ENCODE measurements at regions not wholly inside any gene's neighbourhood (a gene's known extent, or its start where the extent isn't known, plus 50 kb on each side); places are given as distances from the start of the nearest gene placed in this dataset.
A peak's percentile ranks its signal among the peaks of the same experiment; 100 is the strongest.

- no peaks in the 10 kb centered on the region for H3K9me3 Mint-ChIP-seq
- H3K27me3 Mint-ChIP-seq (ENCODE audit: low read depth) = peaks cover 14% of the 10 kb centered on the region
- peaks cover 31% of the 10 kb centered on the region for H3K4me1 Mint-ChIP-seq
- peak overlapping the region in 2 of 3 experiments; percentile 82 to 84 for H3K27ac Mint-ChIP-seq
- TF ChIP-seq CTCF (IDR thresholded peaks at IDR 0.05; ENCODE audit: unreplicated experiment in 3 of 3) = peak in 1 of 3 experiments; percentile 23
- no peak overlapping the region for H3K4me3 Mint-ChIP-seq
- no peaks in the 10 kb centered on the region for H3K36me3 Mint-ChIP-seq (ENCODE audit: low read depth)
Measured at GRCh38 chr10:28797904-28798371, 120.6 kb downstream of the BAMBI start.

GRCh38 chr10:28798428-28798955 lies 121.2 kb downstream of the BAMBI start:
- TF ChIP-seq CTCF (IDR thresholded peaks at IDR 0.05; ENCODE audit: unreplicated experiment in 3 of 3) = no peak
- H3K4me1 Mint-ChIP-seq = peaks cover 31% of the 10 kb centered on the region
- H3K4me3 Mint-ChIP-seq = no peak overlapping the region
- H3K27ac Mint-ChIP-seq = peak overlapping the region in 2 of 3 experiments; percentile 82 to 84
- no peaks in the 10 kb centered on the region for H3K36me3 Mint-ChIP-seq (ENCODE audit: low read depth)
- H3K9me3 Mint-ChIP-seq = no peaks in the 10 kb centered on the region
- peaks cover 14% of the 10 kb centered on the region for H3K27me3 Mint-ChIP-seq (ENCODE audit: low read depth)

- Mint-ChIP-seq H3K9me3 (no peaks in the 10 kb centered on the region), H3K36me3 (ENCODE audit: low read depth) (no peaks in the 10 kb centered on the region), H3K27ac (peak overlapping the region in 2 of 3 experiments; percentile 82 to 84), H3K4me1 (peaks cover 31% of the 10 kb centered on the region), H3K4me3 (no peak overlapping the region), H3K27me3 (ENCODE audit: low read depth) (peaks cover 12% of the 10 kb centered on the region)
- no peak for TF ChIP-seq CTCF (IDR thresholded peaks at IDR 0.05; ENCODE audit: unreplicated experiment in 3 of 3)
Measured at GRCh38 chr10:28798964-28799363, 121.6 kb downstream of the BAMBI start.

GRCh38 chr10:28800144-28800543 lies 122.8 kb downstream of the BAMBI start:
- Mint-ChIP-seq H3K36me3 (ENCODE audit: low read depth) (no peaks in the 10 kb centered on the region), H3K4me1 (peaks cover 37% of the 10 kb centered on the region), H3K4me3 (peak overlapping the region in 1 of 3 experiments; percentile 12), H3K27me3 (ENCODE audit: low read depth) (peaks cover 12% of the 10 kb centered on the region), H3K27ac (peak overlapping the region; percentile 56 to 76 (median 76)), H3K9me3 (no peaks in the 10 kb centered on the region)
- no peak for TF ChIP-seq CTCF (IDR thresholded peaks at IDR 0.05; ENCODE audit: unreplicated experiment in 3 of 3)

- TF ChIP-seq CTCF (IDR thresholded peaks at IDR 0.05; ENCODE audit: unreplicated experiment in 3 of 3) = no peak
- H3K4me3 Mint-ChIP-seq = no peak overlapping the region
- peaks cover 41% of the 10 kb centered on the region for H3K4me1 Mint-ChIP-seq
- H3K27me3 Mint-ChIP-seq (ENCODE audit: low read depth) = peaks cover 12% of the 10 kb centered on the region
- H3K27ac Mint-ChIP-seq = peak overlapping the region in 1 of 3 experiments; percentile 76
- H3K9me3 Mint-ChIP-seq = no peaks in the 10 kb centered on the region
- no peaks in the 10 kb centered on the region for H3K36me3 Mint-ChIP-seq (ENCODE audit: low read depth)
Measured at GRCh38 chr10:28801247-28801646, 123.9 kb downstream of the BAMBI start.

GRCh38 chr10:28801869-28802268 lies 124.5 kb downstream of the BAMBI start:
- H3K27me3 Mint-ChIP-seq (ENCODE audit: low read depth) = peaks cover 12% of the 10 kb centered on the region
- TF ChIP-seq CTCF (IDR thresholded peaks at IDR 0.05; ENCODE audit: unreplicated experiment in 3 of 3) = no peak
- H3K4me1 Mint-ChIP-seq = peaks cover 47% of the 10 kb centered on the region
- H3K9me3 Mint-ChIP-seq = no peaks in the 10 kb centered on the region
- no peak overlapping the region for H3K4me3 Mint-ChIP-seq
- H3K27ac Mint-ChIP-seq = peak overlapping the region in 1 of 3 experiments; percentile 46
- H3K36me3 Mint-ChIP-seq (ENCODE audit: low read depth) = no peaks in the 10 kb centered on the region

Measured in nephron (organoid).